SK-N-MC (cell line): ENCODE measurements at regions not wholly inside any gene's neighbourhood (a gene's known extent, or its start where the extent isn't known, plus 50 kb on each side); places are given as distances from the start of the nearest gene placed in this dataset.

ENCODE experiments used
- DNase-seq: peaks from one replicate; pipeline ENCODE4 v3.0.0-alpha.2; 2011; ENCODE audit warnings: low read depth, low spot score
- H3K27ac ChIP-seq: fragments of 200-600 bp; sonication (generic); 2 replicates; pipeline ENCODE4 v1.5.1; 2016; ENCODE audit warnings: mixed run types
- H3K36me3 ChIP-seq: fragments of 200-600 bp; sonication (generic); 2 replicates; pipeline ENCODE4 v1.6.1; 2017; ENCODE audit warnings: antibody characterized with exemption, low read length, mixed read lengths; ENCODE audit not compliant: insufficient read depth
- H3K4me3 ChIP-seq: fragments of 200-600 bp; sonication (generic); 2 replicates; pipeline ENCODE4 v1.5.1; 2016
- H3K9ac ChIP-seq: fragments of 200-600 bp; sonication (generic); 2 replicates; pipeline ENCODE4 v1.8.0; 2017; ENCODE audit warnings: mixed run types, mixed read lengths; ENCODE audit not compliant: insufficient read length
- H3K9me3 ChIP-seq: fragments of 200-600 bp; sonication (generic); 2 replicates; pipeline ENCODE4 v1.6.1; 2017; ENCODE audit warnings: low read depth, mild to moderate bottlenecking, antibody characterized with exemption, low read length, moderate library complexity, mixed read lengths
- EZH2 ChIP-seq: fragments of 200-600 bp; sonication (generic); IDR thresholded peaks from one replicate; pipeline ENCODE4 v1.6.1; 2017; ENCODE audit warnings: antibody characterized with exemption
- FOXP2 ChIP-seq: optimal IDR thresholded peaks from 2 replicates; pipeline ENCODE3; 2011; ENCODE audit warnings: mild to moderate bottlenecking, moderate library complexity; ENCODE audit not compliant: insufficient read depth; ENCODE audit errors: extremely low read length, control extremely low read depth
- POLR2AphosphoS5 ChIP-seq: IDR thresholded peaks from 2 replicates; pipeline ENCODE4 v1.6.1; 2012; ENCODE audit warnings: mild to moderate bottlenecking, low read depth, low read length, borderline replicate concordance

GRCh38 chrX:114127411-114128025 lies 456.4 kb upstream of the HTR2C start:
- no peak overlapping the region for H3K27ac ChIP-seq
- DNase-seq: no peak
- H3K36me3 ChIP-seq: no peaks in the 10 kb centered on the region
- no peak overlapping the region for H3K9ac ChIP-seq
- no peaks in the 10 kb centered on the region for H3K9me3 ChIP-seq
- TF ChIP-seq FOXP2 (no peak), POLR2AphosphoS5 (no peak), EZH2 (no peak)
- H3K4me3 ChIP-seq: no peak overlapping the region

GRCh38 chrX:114127005-114127404 lies 456.9 kb upstream of the HTR2C start:
- TF ChIP-seq EZH2 (no peak), FOXP2 (no peak), POLR2AphosphoS5 (no peak)
- no peak overlapping the region for H3K27ac ChIP-seq
- H3K4me3 ChIP-seq: no peak overlapping the region
- no peaks in the 10 kb centered on the region for H3K9me3 ChIP-seq
- DNase-seq: no peak
- no peak overlapping the region for H3K9ac ChIP-seq
- no peaks in the 10 kb centered on the region for H3K36me3 ChIP-seq

- Histone ChIP-seq H3K36me3 (no peaks in the 10 kb centered on the region), H3K27ac (no peak overlapping the region), H3K9ac (no peak overlapping the region), H3K9me3 (no peaks in the 10 kb centered on the region), H3K4me3 (no peak overlapping the region)
- no peak for DNase-seq
- no peak for TF ChIP-seq POLR2AphosphoS5
Observed at GRCh38 chrX:114101081-114101480, 482.8 kb upstream of the HTR2C start.

GRCh38 chrX:114097866-114098265 lies 486.0 kb upstream of the HTR2C start:
- Histone ChIP-seq H3K9ac (no peak overlapping the region), H3K4me3 (no peak overlapping the region), H3K9me3 (no peaks in the 10 kb centered on the region), H3K27ac (no peak overlapping the region), H3K36me3 (no peaks in the 10 kb centered on the region)
- TF ChIP-seq FOXP2: no peak
- no peak for TF ChIP-seq EZH2
- TF ChIP-seq POLR2AphosphoS5: no peak
- no peak for DNase-seq

GRCh38 chrX:114097427-114097826 lies 486.5 kb upstream of the HTR2C start:
- H3K9ac ChIP-seq: no peak overlapping the region
- TF ChIP-seq POLR2AphosphoS5 (no peak), FOXP2 (no peak), EZH2 (no peak)
- H3K36me3 ChIP-seq: no peaks in the 10 kb centered on the region
- H3K4me3 ChIP-seq: no peak overlapping the region
- H3K27ac ChIP-seq: no peak overlapping the region
- DNase-seq: no peak
- H3K9me3 ChIP-seq: no peaks in the 10 kb centered on the region

GRCh38 chrX:114095789-114096188 lies 488.1 kb upstream of the HTR2C start:
- H3K9ac ChIP-seq: no peak overlapping the region
- H3K36me3 ChIP-seq: no peaks in the 10 kb centered on the region
- no peak overlapping the region for H3K4me3 ChIP-seq
- DNase-seq: no peak
- TF ChIP-seq POLR2AphosphoS5: no peak
- no peak for TF ChIP-seq FOXP2
- TF ChIP-seq EZH2: no peak
- H3K27ac ChIP-seq: no peak overlapping the region
- no peaks in the 10 kb centered on the region for H3K9me3 ChIP-seq

- TF ChIP-seq EZH2 (no peak), POLR2AphosphoS5 (no peak), FOXP2 (no peak)
- no peak overlapping the region for H3K27ac ChIP-seq
- H3K9me3 ChIP-seq: no peaks in the 10 kb centered on the region
- no peak for DNase-seq
- H3K36me3 ChIP-seq: no peaks in the 10 kb centered on the region
- H3K9ac ChIP-seq: no peak overlapping the region
- H3K4me3 ChIP-seq: no peak overlapping the region
Observed at GRCh38 chrX:114087543-114087942, 496.3 kb upstream of the HTR2C start.

GRCh38 chrX:114077773-114078172 lies 506.1 kb upstream of the HTR2C start:
- Histone ChIP-seq H3K36me3 (no peaks in the 10 kb centered on the region), H3K9me3 (no peaks in the 10 kb centered on the region), H3K4me3 (no peak overlapping the region), H3K9ac (no peak overlapping the region), H3K27ac (no peak overlapping the region)
- DNase-seq: no peak
- no peak for TF ChIP-seq FOXP2
- no peak for TF ChIP-seq POLR2AphosphoS5
- no peak for TF ChIP-seq EZH2

GRCh38 chrX:114075073-114075673 lies 508.7 kb upstream of the HTR2C start:
- no peak overlapping the region for H3K27ac ChIP-seq
- no peaks in the 10 kb centered on the region for H3K9me3 ChIP-seq
- TF ChIP-seq EZH2 (no peak), POLR2AphosphoS5 (no peak), FOXP2 (no peak)
- H3K4me3 ChIP-seq: no peak overlapping the region
- no peak overlapping the region for H3K9ac ChIP-seq
- no peaks in the 10 kb centered on the region for H3K36me3 ChIP-seq
- DNase-seq: no peak
